ENCODE measurements at regions not wholly inside any gene's neighbourhood (a gene's known extent, or its start where the extent isn't known, plus 50 kb on each side); places are given as distances from the start of the nearest gene placed in this dataset.

GRCh38 chr11:93959663-93960062, 61.5 kb upstream of the HEPHL1 start:
- TF ChIP-seq, protein P1, sequence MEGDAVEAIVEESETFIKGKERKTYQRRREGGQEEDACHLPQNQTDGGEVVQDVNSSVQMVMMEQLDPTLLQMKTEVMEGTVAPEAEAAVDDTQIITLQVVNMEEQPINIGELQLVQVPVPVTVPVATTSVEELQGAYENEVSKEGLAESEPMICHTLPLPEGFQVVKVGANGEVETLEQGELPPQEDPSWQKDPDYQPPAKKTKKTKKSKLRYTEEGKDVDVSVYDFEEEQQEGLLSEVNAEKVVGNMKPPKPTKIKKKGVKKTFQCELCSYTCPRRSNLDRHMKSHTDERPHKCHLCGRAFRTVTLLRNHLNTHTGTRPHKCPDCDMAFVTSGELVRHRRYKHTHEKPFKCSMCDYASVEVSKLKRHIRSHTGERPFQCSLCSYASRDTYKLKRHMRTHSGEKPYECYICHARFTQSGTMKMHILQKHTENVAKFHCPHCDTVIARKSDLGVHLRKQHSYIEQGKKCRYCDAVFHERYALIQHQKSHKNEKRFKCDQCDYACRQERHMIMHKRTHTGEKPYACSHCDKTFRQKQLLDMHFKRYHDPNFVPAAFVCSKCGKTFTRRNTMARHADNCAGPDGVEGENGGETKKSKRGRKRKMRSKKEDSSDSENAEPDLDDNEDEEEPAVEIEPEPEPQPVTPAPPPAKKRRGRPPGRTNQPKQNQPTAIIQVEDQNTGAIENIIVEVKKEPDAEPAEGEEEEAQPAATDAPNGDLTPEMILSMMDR (conservative IDR thresholded peaks at IDR 0.05; ENCODE audit: low read length): no peak
- TF ChIP-seq EZH2phosphoT487 (IDR thresholded peaks at IDR 0.05; ENCODE audit: borderline replicate concordance, low read depth, low read length): no peak

All from OCI-LY7 (cell line).